Naive thymus-derived CD4-positive, alpha-beta T cell (primary cell): ENCODE measurements at regions not wholly inside any gene's neighbourhood (a gene's known extent, or its start where the extent isn't known, plus 50 kb on each side); places are given as distances from the start of the nearest gene placed in this dataset.

Experiments
- ATAC-seq: fragments of 150-1000 bp; cut with Tn5 transposase; 2 replicates; pipeline ENCODE4 v1.10.0; 2021; ENCODE audit warnings: mild to moderate bottlenecking, moderate library complexity
- CTCF ChIA-PET: fragments of 350-600 bp; sonication (Branson Sonifier 250); formaldehyde crosslinking; loops from one replicate; lab custom pipeline; 2021; ENCODE audit warnings: antibody characterized with exemption; lab: Charles Lee
- POLR2A ChIA-PET: fragments of 350-600 bp; sonication (Branson Sonifier 250); formaldehyde crosslinking; loops from one replicate; lab custom pipeline; 2021; ENCODE audit warnings: antibody characterized with exemption, inconsistent platforms; lab: Charles Lee
- DNase-seq, 9 donors: peaks; one replicate each; pipeline versions ENCODE4 v3.0.0 to v3.0.0-alpha.2; 2020 to 2022; ENCODE audit warnings: mixed read lengths in 1 of 9
- H3K27ac ChIP-seq: one replicate; pipeline ENCODE4 v1.7.0; 2013; ENCODE audit warnings: mild to moderate bottlenecking, low read depth, low read length, moderate library complexity
- H3K27me3 ChIP-seq, 2 donors: one replicate each; pipeline ENCODE4 v1.7.0; 2013; ENCODE audit warnings: low read length in 2 of 2, mild to moderate bottlenecking in 2 of 2, moderate library complexity in 2 of 2; ENCODE audit not compliant: control insufficient read depth in 2 of 2, insufficient read depth in 2 of 2
- H3K36me3 ChIP-seq, 3 experiments: 1 replicate in 2 of 3; 2 replicates in 1 of 3; pipeline ENCODE4 v1.7.0; 2013; ENCODE audit warnings: low read length in 3 of 3, mild to moderate bottlenecking in 3 of 3, moderate library complexity in 1 of 3; ENCODE audit not compliant: insufficient read depth in 3 of 3, control insufficient read depth in 2 of 3
- H3K4me1 ChIP-seq, 2 donors: one replicate each; pipeline ENCODE4 v1.7.0; 2013; ENCODE audit warnings: low read length in 2 of 2, mild to moderate bottlenecking in 2 of 2, moderate library complexity in 1 of 2; ENCODE audit not compliant: control insufficient read depth in 2 of 2, insufficient read depth in 2 of 2
- H3K4me3 ChIP-seq: 2 replicates; pipeline ENCODE4 v1.7.0; 2013; ENCODE audit warnings: mild to moderate bottlenecking, low read length
- H3K9me3 ChIP-seq, 3 experiments: 1 replicate in 2 of 3; 2 replicates in 1 of 3; pipeline ENCODE4 v1.7.0; 2013; ENCODE audit warnings: low read length in 3 of 3; ENCODE audit not compliant: control insufficient read depth in 2 of 3
- H3K27ac Mint-ChIP-seq, 9 donors: one replicate each; pipeline ENCODE4 v1.8.0; 2020 to 2022; ENCODE audit warnings: mixed read lengths in 9 of 9, mild to moderate bottlenecking in 8 of 9, moderate library complexity in 5 of 9, inconsistent platforms in 2 of 9
- H3K27me3 Mint-ChIP-seq, 5 donors: one replicate each; pipeline ENCODE4 v1.8.0; 2021 to 2022; ENCODE audit warnings: mixed read lengths in 5 of 5, mild to moderate bottlenecking in 1 of 5
- H3K36me3 Mint-ChIP-seq, 5 donors: one replicate each; pipeline ENCODE4 v1.8.0; 2020 to 2022; ENCODE audit warnings: mixed read lengths in 5 of 5, mild to moderate bottlenecking in 3 of 5, inconsistent platforms in 1 of 5
- H3K4me1 Mint-ChIP-seq, 7 donors: one replicate each; pipeline ENCODE4 v1.8.0; 2020 to 2022; ENCODE audit warnings: mixed read lengths in 7 of 7, mild to moderate bottlenecking in 3 of 7, inconsistent platforms in 1 of 7
- H3K4me3 Mint-ChIP-seq, 10 donors: one replicate each; pipeline ENCODE4 v1.8.0; 2020 to 2022; ENCODE audit warnings: mild to moderate bottlenecking in 10 of 10, mixed read lengths in 10 of 10, moderate library complexity in 6 of 10, inconsistent platforms in 2 of 10
- H3K9me3 Mint-ChIP-seq, 11 donors: one replicate each; pipeline ENCODE4 v1.8.0; 2020 to 2022; ENCODE audit warnings: mixed read lengths in 11 of 11, mild to moderate bottlenecking in 4 of 11, inconsistent platforms in 1 of 11, moderate library complexity in 1 of 11
- intact Hi-C, 2 donors: fragments of 100-400 bp; cut with micrococcal nuclease; formaldehyde crosslinking; loops; one replicate each; pipeline ENCODE4 v1.15.1; 2023

DNA sequence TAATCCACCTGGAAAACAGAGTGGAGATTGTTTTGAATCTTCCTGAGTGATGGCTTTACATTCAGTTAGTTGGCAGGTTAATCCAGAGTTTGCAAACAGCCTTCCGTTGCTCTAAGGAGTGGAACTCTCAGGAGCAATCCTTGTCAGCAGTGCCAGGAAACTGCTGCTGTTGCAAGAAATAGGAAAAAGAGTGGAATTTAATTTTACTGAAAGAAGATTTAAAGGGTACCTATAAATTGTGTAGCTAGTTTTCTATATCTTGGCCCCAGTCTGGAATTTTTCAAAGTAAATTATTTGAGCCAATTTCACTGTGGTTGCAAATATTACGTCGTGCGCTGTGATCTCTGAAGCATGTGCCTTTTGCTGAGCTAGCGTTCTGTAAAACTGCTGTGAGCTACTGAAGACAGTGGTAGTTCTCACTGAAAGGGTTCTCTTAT, 55.5 kb upstream of the SLC5A12 start:
- POLR2A ChIA-PET, result no interaction called here
- no peaks in the 10 kb centered on the region for H3K9me3 ChIP-seq
- H3K36me3 ChIP-seq, result no peaks in the 10 kb centered on the region
- no peaks in the 10 kb centered on the region for H3K4me1 ChIP-seq
- Mint-ChIP-seq H3K36me3 (no peaks in the 10 kb centered on the region), H3K27ac (no peak overlapping the region), H3K4me3 (no peak overlapping the region), H3K4me1 (no peaks in the 10 kb centered on the region), H3K9me3 (peaks cover 0 to 6% (median 0%) of the 10 kb centered on the region in 11 donors), H3K27me3 (no peaks in the 10 kb centered on the region)
- intact Hi-C loops, result no loop called here
- CTCF ChIA-PET, result no interaction called here
- ATAC-seq (no peak), DNase-seq (no peak)
- no peaks in the 10 kb centered on the region for H3K27me3 ChIP-seq
- H3K27ac ChIP-seq, result no peak overlapping the region
- no peak overlapping the region for H3K4me3 ChIP-seq

DNA sequence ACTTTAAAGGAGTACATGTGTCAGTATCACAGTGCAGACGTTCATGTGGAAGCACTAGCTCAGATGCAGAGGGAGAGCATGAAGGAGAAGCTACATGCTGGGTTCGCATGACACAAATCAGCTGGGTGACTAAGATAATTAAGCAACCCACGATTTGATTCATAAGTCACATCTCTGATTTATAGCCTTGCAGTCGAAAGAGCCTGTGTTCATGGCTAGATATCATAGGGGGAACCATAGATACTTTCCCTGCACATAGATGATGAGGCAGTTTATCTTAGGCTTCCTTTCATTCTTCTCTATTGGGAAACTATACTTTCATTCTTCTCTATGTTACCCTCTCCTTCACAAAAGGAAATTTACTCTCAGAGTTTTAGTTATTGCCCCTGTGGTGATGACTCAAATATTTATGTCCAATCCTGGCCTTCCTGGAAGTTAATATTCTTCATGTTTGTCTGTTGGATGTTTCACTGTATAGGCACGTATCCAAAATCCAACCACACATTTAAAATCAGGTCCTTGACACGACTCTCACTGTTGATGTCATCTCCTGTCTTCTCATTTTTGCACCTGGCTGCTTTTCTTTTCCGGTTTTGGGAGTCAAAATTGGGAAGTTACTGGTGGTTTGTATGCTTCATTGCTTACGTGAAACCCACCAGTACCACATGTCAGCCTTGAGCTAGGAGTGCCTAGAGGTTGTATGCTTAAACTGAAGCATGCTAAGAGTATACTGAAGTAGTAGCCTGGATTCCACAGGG, 56.3 kb upstream of the SLC5A12 start:
- Histone ChIP-seq H3K9me3 (no peaks in the 10 kb centered on the region), H3K27me3 (no peaks in the 10 kb centered on the region), H3K4me1 (no peaks in the 10 kb centered on the region), H3K27ac (no peak overlapping the region), H3K4me3 (no peak overlapping the region), H3K36me3 (no peaks in the 10 kb centered on the region)
- no peaks in the 10 kb centered on the region for H3K27me3 Mint-ChIP-seq
- DNase-seq (no peak), ATAC-seq (no peak)
- no peak overlapping the region for H3K4me3 Mint-ChIP-seq
- no peaks in the 10 kb centered on the region for H3K4me1 Mint-ChIP-seq
- peaks cover 0 to 9% (median 1%) of the 10 kb centered on the region in 11 donors for H3K9me3 Mint-ChIP-seq
- intact Hi-C loops, result no loop called here
- H3K27ac Mint-ChIP-seq, result no peak overlapping the region
- CTCF ChIA-PET, result no interaction called here
- POLR2A ChIA-PET, result no interaction called here
- no peaks in the 10 kb centered on the region for H3K36me3 Mint-ChIP-seq

DNA sequence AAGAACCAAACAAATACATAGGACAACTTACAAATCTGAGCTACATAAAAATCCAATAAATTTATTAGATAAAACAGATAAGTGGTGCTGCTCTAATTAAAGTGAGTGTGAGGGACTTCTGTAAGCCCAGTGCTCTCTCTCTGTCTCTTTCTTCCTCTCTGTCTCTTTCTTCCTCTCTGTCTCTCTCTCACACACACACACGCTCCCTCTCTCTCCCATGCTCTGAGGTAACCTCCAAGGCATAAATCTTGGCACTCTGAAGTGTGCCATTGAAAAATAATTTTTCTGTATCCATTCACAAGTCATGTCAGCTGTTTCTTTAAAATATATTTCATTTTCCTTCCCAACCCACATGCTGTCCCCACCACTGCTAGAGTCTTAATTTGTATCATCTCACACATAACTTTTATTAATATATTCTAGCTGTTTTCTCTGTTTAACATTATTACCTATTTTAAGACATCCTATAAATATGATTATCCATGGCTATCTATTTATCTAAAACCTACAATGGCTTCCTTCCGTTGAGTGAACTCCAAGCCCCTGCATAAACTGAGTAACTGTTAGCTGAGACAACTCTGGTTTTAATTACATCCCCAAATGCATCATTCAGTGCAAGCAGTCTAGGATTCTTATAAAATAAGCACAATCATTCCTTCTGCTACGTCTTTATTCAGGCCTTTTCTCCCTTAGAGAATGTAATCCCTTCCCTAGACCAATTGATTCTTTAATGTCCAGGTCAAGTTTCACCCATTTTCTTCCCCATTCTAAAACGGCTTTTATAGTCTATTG, 57.4 kb upstream of the SLC5A12 start:
- ChIA-PET CTCF (no interaction called here), POLR2A (interaction anchor here (0.5 kb wide), 1 partner anchor 24 kb away, joined by 4 read pairs; no protein-coding TSS in a partner anchor)
- Mint-ChIP-seq H3K36me3 (peaks cover 0 to 5% (median 0%) of the 10 kb centered on the region in 5 donors), H3K27ac (no peak overlapping the region), H3K4me1 (no peaks in the 10 kb centered on the region), H3K27me3 (no peaks in the 10 kb centered on the region), H3K9me3 (peaks cover 0 to 17% (median 8%) of the 10 kb centered on the region in 11 donors), H3K4me3 (no peak overlapping the region)
- Histone ChIP-seq H3K4me1 (no peaks in the 10 kb centered on the region), H3K4me3 (no peak overlapping the region), H3K9me3 (peaks cover 0 to 8% (median 0%) of the 10 kb centered on the region in 3 experiments), H3K27ac (no peak overlapping the region), H3K27me3 (no peaks in the 10 kb centered on the region), H3K36me3 (no peaks in the 10 kb centered on the region)
- ATAC-seq (no peak), DNase-seq (no peak)
- intact Hi-C loops, result no loop called here

DNA sequence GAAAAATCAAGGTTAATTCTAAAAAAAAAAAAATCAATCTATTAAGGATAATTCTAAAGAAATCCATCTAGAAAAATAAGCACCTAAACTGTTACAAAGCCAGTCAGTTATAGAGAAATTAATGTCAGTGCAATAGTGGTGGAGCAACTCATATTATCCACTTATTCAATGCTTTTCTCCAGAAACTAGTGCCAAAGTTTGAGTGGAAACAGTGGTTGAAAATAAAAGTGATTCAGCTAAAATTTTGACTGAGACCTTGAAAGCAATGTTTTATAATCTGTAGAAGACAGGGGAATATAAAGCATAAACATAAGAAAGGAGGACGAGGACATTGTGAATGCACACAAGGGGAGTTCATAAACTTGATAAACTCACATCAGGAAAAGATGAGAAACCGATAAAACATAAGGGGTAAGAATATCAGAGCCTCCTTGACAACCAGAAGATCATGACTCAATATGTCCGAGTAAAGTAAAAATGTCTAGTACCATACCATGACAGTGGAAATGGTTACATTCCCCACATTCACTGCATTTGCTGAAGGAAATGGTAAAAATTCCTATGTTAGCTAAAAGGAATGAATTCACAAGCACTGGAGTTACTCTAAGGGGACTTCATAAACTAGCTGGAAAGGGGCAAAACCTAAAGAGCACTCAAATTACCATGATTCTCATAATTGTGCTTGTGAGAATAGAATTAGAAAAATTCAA, 58.7 kb upstream of the SLC5A12 start:
- intact Hi-C loops, result no loop called here

DNA sequence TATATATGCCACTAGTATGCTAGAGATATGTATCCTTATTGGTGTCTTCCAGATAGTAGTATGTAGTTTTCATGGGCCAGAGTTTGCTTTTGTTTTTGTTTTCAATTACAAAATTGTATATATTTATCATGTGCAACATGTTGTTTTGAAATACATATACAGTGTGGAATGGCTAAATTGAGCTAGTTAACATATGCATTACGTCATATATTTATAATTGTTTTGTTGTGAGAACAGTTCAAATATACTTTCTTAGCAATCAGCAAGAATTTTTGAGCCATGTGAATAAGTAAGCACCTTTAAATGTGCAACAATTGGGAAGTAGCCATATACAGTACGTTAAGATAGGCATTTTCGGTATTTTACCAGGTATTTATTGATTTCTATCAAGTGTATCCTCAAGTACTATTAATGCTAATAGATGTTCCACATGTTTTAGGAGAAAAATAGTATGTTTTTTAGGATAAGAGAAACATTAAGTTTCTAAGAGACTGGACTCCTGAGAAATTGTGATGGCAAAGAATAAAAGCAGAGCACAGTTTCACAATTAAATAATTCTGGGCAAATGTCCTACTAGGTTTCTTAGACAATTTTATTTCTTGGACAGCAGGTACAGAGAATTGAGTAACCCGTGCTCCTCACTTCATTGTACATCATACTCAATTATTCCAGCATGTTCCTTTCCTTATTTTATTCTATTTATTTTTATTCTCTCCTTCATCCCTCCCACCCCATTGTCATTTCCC, 60.5 kb upstream of the SLC5A12 start:
- ATAC-seq (no peak), DNase-seq (no peak)
- Histone ChIP-seq H3K27ac (no peak overlapping the region), H3K4me1 (no peaks in the 10 kb centered on the region), H3K36me3 (no peaks in the 10 kb centered on the region), H3K4me3 (no peak overlapping the region), H3K27me3 (no peaks in the 10 kb centered on the region), H3K9me3 (peaks cover 0 to 9% (median 0%) of the 10 kb centered on the region in 3 experiments)
- Mint-ChIP-seq H3K4me1 (no peaks in the 10 kb centered on the region), H3K27ac (no peak overlapping the region), H3K27me3 (no peaks in the 10 kb centered on the region), H3K9me3 (peaks cover 2 to 32% (median 15%) of the 10 kb centered on the region in 11 donors), H3K36me3 (peaks cover 0 to 5% (median 0%) of the 10 kb centered on the region in 5 donors), H3K4me3 (no peak overlapping the region)
- ChIA-PET POLR2A (no interaction called here), CTCF (no interaction called here)
- intact Hi-C loops, result no loop called here

More for the DNA sequence above, 58.7 kb upstream of the SLC5A12 start:
- no peaks in the 10 kb centered on the region for H3K4me1 ChIP-seq
- no peak overlapping the region for H3K27ac Mint-ChIP-seq
- H3K36me3 ChIP-seq, result no peaks in the 10 kb centered on the region
- no peak overlapping the region for H3K4me3 ChIP-seq
- peaks cover 0 to 9% (median 0%) of the 10 kb centered on the region in 3 experiments for H3K9me3 ChIP-seq
- no peak overlapping the region for H3K27ac ChIP-seq
- H3K4me3 Mint-ChIP-seq, result no peak overlapping the region
- H3K4me1 Mint-ChIP-seq, result no peaks in the 10 kb centered on the region
- peaks cover 0 to 5% (median 0%) of the 10 kb centered on the region in 5 donors for H3K36me3 Mint-ChIP-seq
- ChIA-PET CTCF (no interaction called here), POLR2A (no interaction called here)
- no peaks in the 10 kb centered on the region for H3K27me3 ChIP-seq
- no peaks in the 10 kb centered on the region for H3K27me3 Mint-ChIP-seq
- DNase-seq (no peak), ATAC-seq (no peak)
- peaks cover 2 to 23% (median 13%) of the 10 kb centered on the region in 11 donors for H3K9me3 Mint-ChIP-seq

DNA sequence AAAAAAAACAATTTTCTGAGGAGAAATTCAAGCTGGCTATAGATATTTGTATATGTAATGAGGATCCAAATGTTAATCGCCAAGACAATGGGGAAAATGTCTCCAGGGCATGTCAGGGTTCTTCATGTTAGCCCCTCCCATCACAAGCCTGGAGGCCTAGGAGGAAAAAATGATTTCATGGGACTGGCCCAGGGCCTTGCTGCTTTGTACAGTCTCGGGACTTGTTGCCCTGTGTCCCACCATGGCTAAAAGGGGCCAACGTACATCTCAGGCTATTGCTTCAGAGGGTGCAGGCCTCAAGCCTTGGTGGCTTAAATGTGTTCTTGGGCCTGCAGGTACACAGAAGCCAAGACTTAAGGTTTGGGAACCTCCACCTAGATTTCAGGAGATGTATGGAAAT, 62.1 kb upstream of the SLC5A12 start:
- ChIA-PET POLR2A (no interaction called here), CTCF (no interaction called here)
- Histone ChIP-seq H3K4me3 (no peak overlapping the region), H3K4me1 (no peaks in the 10 kb centered on the region), H3K27me3 (no peaks in the 10 kb centered on the region), H3K9me3 (peaks cover 0 to 9% (median 0%) of the 10 kb centered on the region in 3 experiments), H3K36me3 (no peaks in the 10 kb centered on the region), H3K27ac (no peak overlapping the region)
- Mint-ChIP-seq H3K36me3 (peaks cover 0 to 5% (median 0%) of the 10 kb centered on the region in 5 donors), H3K27me3 (no peaks in the 10 kb centered on the region), H3K4me1 (no peaks in the 10 kb centered on the region), H3K27ac (no peak overlapping the region), H3K9me3 (peaks cover 2 to 32% (median 15%) of the 10 kb centered on the region in 11 donors), H3K4me3 (no peak overlapping the region)
- intact Hi-C loops, result no loop called here
- ATAC-seq (no peak), DNase-seq (no peak)
